ENCODE measurements at regions not wholly inside any gene's neighbourhood (a gene's known extent, or its start where the extent isn't known, plus 50 kb on each side); places are given as distances from the start of the nearest gene placed in this dataset.

DNA sequence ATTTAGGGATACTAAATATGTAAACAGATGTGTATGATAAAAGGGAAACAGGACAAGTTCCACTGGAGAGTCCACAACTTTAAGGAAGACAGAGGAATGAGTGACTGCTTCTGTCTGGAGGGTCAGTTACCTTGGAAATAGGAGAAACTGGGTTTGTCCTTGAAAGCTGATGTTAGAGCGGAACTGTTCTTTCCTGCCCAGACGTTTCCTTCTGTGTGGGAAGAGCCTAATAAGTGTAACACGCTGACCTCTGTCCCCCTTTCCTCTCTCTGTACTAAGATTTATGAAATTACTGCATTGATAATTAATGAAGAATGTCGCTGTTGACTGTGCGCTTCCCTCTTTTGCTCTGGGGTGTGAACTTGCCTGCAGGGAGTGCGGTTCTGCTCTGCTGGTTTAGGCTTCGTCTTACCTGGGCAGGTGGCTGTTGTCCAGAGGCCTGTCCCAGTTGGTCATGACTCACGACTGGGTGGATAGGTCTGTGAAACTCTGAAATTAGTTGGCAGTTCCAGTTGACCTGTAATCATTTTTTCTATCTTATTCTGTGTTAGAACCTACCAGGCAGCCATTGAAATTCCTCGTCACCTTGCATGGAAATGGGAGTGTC is 126.8 kb downstream of the MTRR start:
- TF ChIP-seq ZFP3 (CRISPR knock-in tag; IDR thresholded peaks at IDR 0.05) (no peak), CSDC2 (CRISPR knock-in tag; IDR thresholded peaks at IDR 0.05) (no peak), SNAI2 (CRISPR knock-in tag; IDR thresholded peaks at IDR 0.05) (no peak), ESRRG (CRISPR knock-in tag; IDR thresholded peaks at IDR 0.05) (no peak), ARNTL (CRISPR knock-in tag; IDR thresholded peaks at IDR 0.05; ENCODE audit: borderline replicate concordance, low read depth) (no peak), GLIS3 (CRISPR knock-in tag; IDR thresholded peaks at IDR 0.05) (no peak)
- TF ChIP-seq, protein P1, sequence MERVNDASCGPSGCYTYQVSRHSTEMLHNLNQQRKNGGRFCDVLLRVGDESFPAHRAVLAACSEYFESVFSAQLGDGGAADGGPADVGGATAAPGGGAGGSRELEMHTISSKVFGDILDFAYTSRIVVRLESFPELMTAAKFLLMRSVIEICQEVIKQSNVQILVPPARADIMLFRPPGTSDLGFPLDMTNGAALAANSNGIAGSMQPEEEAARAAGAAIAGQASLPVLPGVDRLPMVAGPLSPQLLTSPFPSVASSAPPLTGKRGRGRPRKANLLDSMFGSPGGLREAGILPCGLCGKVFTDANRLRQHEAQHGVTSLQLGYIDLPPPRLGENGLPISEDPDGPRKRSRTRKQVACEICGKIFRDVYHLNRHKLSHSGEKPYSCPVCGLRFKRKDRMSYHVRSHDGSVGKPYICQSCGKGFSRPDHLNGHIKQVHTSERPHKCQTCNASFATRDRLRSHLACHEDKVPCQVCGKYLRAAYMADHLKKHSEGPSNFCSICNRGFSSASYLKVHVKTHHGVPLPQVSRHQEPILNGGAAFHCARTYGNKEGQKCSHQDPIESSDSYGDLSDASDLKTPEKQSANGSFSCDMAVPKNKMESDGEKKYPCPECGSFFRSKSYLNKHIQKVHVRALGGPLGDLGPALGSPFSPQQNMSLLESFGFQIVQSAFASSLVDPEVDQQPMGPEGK (CRISPR knock-in tag; IDR thresholded peaks at IDR 0.05; ENCODE audit: borderline replicate concordance), result no peak

All from SK-N-SH treated with all-trans-retinoic acid at 6 μM for 48 hours (cell line).